ENCODE measurements at regions not wholly inside any gene's neighbourhood (a gene's known extent, or its start where the extent isn't known, plus 50 kb on each side); places are given as distances from the start of the nearest gene placed in this dataset.

- H3K4me3 ChIP-seq (ENCODE audit: low read depth, low read length), result no peak overlapping the region
- TF ChIP-seq MYC (IDR thresholded peaks at IDR 0.05; ENCODE audit: low read depth, low read length) (no peak), MAX (IDR thresholded peaks at IDR 0.05; ENCODE audit: low read depth, low read length) (no peak), POLR2A (IDR thresholded peaks at IDR 0.05; ENCODE audit: extremely low read depth, insufficient read length) (no peak)
- TF ChIP-seq, protein P1, sequence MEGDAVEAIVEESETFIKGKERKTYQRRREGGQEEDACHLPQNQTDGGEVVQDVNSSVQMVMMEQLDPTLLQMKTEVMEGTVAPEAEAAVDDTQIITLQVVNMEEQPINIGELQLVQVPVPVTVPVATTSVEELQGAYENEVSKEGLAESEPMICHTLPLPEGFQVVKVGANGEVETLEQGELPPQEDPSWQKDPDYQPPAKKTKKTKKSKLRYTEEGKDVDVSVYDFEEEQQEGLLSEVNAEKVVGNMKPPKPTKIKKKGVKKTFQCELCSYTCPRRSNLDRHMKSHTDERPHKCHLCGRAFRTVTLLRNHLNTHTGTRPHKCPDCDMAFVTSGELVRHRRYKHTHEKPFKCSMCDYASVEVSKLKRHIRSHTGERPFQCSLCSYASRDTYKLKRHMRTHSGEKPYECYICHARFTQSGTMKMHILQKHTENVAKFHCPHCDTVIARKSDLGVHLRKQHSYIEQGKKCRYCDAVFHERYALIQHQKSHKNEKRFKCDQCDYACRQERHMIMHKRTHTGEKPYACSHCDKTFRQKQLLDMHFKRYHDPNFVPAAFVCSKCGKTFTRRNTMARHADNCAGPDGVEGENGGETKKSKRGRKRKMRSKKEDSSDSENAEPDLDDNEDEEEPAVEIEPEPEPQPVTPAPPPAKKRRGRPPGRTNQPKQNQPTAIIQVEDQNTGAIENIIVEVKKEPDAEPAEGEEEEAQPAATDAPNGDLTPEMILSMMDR (IDR thresholded peaks at IDR 0.05; ENCODE audit: low read depth, low read length), result no peak
- no peak for DNase-seq (ENCODE audit: low read depth)
Measured at GRCh38 chr11:96520939-96521338, 131.1 kb downstream of the JRKL start.

GRCh38 chr11:96523656-96524055 is 133.8 kb downstream of the JRKL start:
- TF ChIP-seq, protein P1 (IDR thresholded peaks at IDR 0.05; ENCODE audit: low read depth, low read length), result no peak
- TF ChIP-seq MYC (IDR thresholded peaks at IDR 0.05; ENCODE audit: low read depth, low read length) (no peak), MAX (IDR thresholded peaks at IDR 0.05; ENCODE audit: low read depth, low read length) (no peak), POLR2A (IDR thresholded peaks at IDR 0.05; ENCODE audit: extremely low read depth, insufficient read length) (no peak)
- H3K4me3 ChIP-seq (ENCODE audit: low read depth, low read length), result no peak overlapping the region
- no peak for DNase-seq (ENCODE audit: low read depth)

DNA sequence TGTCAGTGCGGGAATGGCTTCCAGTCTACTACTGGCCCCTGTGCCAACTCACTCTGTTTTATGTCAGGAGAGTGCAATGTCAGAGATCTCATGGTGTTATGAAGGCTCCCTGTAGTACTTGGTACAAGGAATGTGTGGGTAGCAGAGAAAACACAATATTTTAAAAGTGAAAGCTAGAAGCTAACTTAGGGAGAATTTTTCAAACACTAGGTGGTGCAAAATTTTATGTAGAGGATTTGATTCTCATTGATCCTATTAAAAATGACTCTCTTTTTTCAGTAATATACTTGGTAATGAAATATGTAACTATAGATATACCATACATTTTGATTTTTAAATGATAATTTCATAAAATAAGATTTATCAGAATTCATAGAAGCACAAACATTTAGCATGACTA is 134.7 kb downstream of the JRKL start:
- TF ChIP-seq POLR2A (IDR thresholded peaks at IDR 0.05; ENCODE audit: extremely low read depth, insufficient read length) (no peak), MAX (IDR thresholded peaks at IDR 0.05; ENCODE audit: low read depth, low read length) (no peak), MYC (IDR thresholded peaks at IDR 0.05; ENCODE audit: low read depth, low read length) (no peak)
- TF ChIP-seq, protein P1 (IDR thresholded peaks at IDR 0.05; ENCODE audit: low read depth, low read length), result no peak
- no peak overlapping the region for H3K4me3 ChIP-seq (ENCODE audit: low read depth, low read length)
- no peak for DNase-seq (ENCODE audit: low read depth)

DNA sequence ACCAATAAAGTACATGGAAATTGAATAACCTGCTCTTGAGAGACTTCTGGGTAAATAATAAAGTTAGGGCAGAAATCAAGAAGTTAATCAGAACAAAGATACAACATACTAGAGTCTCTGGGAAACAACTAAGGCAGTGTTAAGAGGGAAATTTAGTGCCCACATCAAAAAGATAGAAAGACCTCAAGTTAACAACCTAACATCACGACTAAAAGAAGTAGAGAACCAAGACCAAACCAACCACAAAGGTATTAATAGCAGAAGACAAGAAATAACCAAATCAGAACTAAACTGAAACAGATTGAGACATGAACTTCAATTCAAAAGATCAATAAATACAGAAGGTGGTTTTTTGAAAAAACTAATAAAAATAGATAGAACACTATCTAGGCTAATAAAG is 140.7 kb downstream of the JRKL start:
- H3K4me3 ChIP-seq (ENCODE audit: low read depth, low read length), result no peak overlapping the region
- no peak for DNase-seq (ENCODE audit: low read depth)
- TF ChIP-seq, protein P1 (IDR thresholded peaks at IDR 0.05; ENCODE audit: low read depth, low read length), result no peak
- no peak for TF ChIP-seq POLR2A (IDR thresholded peaks at IDR 0.05; ENCODE audit: extremely low read depth, insufficient read length)
- TF ChIP-seq MYC (IDR thresholded peaks at IDR 0.05; ENCODE audit: low read depth, low read length), result no peak
- no peak for TF ChIP-seq MAX (IDR thresholded peaks at IDR 0.05; ENCODE audit: low read depth, low read length)

- no peak for DNase-seq (ENCODE audit: low read depth)
- TF ChIP-seq MYC (IDR thresholded peaks at IDR 0.05; ENCODE audit: low read depth, low read length) (no peak), POLR2A (IDR thresholded peaks at IDR 0.05; ENCODE audit: extremely low read depth, insufficient read length) (no peak), MAX (IDR thresholded peaks at IDR 0.05; ENCODE audit: low read depth, low read length) (no peak)
- TF ChIP-seq, protein P1 (IDR thresholded peaks at IDR 0.05; ENCODE audit: low read depth, low read length), result no peak
- H3K4me3 ChIP-seq (ENCODE audit: low read depth, low read length), result no peak overlapping the region
Measured at GRCh38 chr11:96538104-96538503, 148.3 kb downstream of the JRKL start.

- no peak for DNase-seq (ENCODE audit: low read depth)
- H3K4me3 ChIP-seq (ENCODE audit: low read depth, low read length), result no peak overlapping the region
- no peak for TF ChIP-seq MAX (IDR thresholded peaks at IDR 0.05; ENCODE audit: low read depth, low read length)
- TF ChIP-seq POLR2A (IDR thresholded peaks at IDR 0.05; ENCODE audit: extremely low read depth, insufficient read length), result no peak
- TF ChIP-seq MYC (IDR thresholded peaks at IDR 0.05; ENCODE audit: low read depth, low read length), result no peak
- TF ChIP-seq, protein P1 (IDR thresholded peaks at IDR 0.05; ENCODE audit: low read depth, low read length), result no peak
Measured at GRCh38 chr11:96538622-96539021, 148.8 kb downstream of the JRKL start.

Data from NB4 (cell line).